Ramos (cell line): ENCODE measurements at regions not wholly inside any gene's neighbourhood (a gene's known extent, or its start where the extent isn't known, plus 50 kb on each side); places are given as distances from the start of the nearest gene placed in this dataset.

Source experiments
- in situ Hi-C: fragments of 300-500 bp; cut with MboI; formaldehyde crosslinking; loops from one replicate; pipeline ENCODE4 v1.14.3; 2022; ENCODE audit warnings: low sequenced_read_pairs; ENCODE audit not compliant: unreplicated experiment

- in situ Hi-C loops = no loop called here
These were observed 137.9 kb upstream of the ITGA4 start for GRCh38 chr2:181319286-181319685.

GRCh38 chr2:181320638-181321037 lies 136.5 kb upstream of the ITGA4 start:
- in situ Hi-C loops = no loop called here

GRCh38 chr2:181324912-181325311 lies 132.3 kb upstream of the ITGA4 start:
- in situ Hi-C loops = no loop called here

DNA sequence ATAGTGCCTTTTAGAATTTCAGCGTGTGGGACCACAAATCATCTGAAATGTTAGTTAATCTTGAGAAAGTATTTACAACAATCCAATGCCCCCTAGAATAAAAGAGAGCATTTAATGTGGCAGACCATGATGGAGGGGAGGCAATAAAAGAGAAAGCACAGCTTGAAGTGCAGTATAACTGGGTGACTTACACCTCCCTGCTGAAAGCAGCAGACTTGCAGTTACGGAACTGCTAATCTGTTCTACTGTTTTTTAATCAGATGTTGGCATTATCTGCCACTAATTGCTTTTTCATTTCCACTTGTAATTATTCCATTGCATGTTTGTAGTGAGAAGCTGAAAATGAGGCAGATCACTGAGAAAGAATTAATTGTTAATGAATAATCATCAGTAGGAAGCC lies 130.5 kb upstream of the ITGA4 start:
- in situ Hi-C loops = no loop called here

- in situ Hi-C loops = no loop called here
These were observed 126.9 kb upstream of the ITGA4 start for GRCh38 chr2:181330286-181330685.

DNA sequence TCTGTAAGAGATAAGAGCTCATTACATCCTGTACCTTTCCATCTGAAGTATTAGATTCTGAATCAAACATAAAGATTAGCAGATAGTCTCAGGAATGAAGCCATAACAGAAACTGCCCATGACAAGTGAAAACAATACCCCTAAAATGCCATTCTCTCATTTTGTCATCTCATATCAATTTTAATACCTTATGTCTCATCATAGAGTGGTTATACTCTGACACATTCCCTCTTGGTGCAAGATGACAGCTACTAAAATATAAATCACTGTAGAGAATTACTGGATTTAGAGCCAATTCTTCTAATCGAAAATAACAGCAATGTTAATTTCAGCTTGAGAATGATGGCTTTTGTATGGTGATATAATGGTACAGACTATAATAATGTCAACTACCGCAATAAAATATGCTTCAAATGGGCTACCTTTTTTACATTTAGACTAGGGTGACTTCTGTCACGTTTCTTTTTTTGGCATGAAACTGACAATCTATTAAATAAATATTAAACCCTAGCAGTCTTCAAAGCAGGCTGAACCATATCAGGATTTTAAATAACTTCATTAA lies 125.1 kb upstream of the ITGA4 start:
- in situ Hi-C loops = no loop called here

DNA sequence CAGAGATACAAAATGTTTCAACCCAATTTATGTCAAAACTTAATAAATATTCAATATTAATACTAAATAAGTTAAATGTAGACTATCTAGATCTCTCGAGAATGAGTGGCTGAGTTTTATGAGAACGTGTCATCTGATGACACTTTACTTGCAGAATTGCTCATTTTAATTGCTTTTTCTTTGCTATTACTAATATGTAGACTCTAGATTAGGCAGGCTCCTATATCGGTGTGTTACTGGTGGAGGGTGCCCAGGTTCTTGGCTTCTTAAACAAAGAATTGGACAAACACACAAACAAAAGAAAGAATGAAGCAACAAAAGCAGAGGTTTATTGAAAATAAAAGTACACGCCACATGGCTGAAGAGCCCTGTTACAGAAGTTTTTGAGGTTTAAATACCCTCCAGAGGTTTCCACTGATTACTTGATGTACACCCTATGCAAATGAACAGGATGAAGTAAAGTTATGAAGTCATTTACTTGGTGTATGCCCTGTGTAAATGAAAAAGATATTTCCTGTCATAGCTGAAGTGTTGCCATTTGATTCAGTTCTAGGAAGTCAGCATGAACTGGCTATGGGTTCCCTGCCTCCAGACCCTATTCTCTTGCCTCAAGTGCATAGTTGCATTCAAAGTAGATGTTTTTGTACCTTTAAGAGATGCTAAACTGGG lies 122.9 kb upstream of the ITGA4 start:
- in situ Hi-C loops = no loop called here

GRCh38 chr2:181340891-181341290 lies 116.3 kb upstream of the ITGA4 start:
- in situ Hi-C loops = no loop called here

DNA sequence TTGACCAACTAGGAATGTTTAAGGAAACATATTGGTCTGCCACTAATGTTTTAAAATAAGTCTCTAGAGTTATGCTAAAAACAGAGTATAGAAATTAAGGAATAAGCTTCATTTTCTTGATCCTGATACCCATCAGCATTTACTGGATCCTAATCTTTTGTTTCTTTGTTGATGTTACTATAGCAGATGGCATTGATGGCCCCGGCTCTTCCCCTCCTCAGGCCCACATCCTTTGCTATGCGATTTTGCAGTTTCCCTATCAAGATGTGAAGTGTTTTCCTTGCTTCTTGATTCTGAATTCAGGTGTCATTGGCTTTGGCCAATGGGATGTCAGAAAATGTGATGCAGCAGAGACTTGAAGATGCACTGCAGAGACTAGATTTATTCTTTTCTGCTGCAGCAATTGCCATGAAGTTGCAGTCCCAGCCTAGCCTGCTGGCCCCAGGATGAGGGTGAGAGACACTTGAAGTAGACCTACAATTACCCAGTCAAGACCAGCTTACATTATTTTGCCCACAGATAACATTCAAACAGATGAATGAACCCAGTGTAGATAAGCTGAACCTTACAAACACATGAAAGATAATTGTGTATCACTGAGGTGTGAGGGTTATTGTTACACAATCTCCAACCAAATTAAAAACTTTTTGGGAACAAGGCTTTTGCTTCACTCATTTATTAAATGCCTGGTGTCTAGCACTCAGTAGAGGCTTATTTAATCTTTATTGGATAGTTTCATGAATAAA lies 115.2 kb upstream of the ITGA4 start:
- in situ Hi-C loops = no loop called here

DNA sequence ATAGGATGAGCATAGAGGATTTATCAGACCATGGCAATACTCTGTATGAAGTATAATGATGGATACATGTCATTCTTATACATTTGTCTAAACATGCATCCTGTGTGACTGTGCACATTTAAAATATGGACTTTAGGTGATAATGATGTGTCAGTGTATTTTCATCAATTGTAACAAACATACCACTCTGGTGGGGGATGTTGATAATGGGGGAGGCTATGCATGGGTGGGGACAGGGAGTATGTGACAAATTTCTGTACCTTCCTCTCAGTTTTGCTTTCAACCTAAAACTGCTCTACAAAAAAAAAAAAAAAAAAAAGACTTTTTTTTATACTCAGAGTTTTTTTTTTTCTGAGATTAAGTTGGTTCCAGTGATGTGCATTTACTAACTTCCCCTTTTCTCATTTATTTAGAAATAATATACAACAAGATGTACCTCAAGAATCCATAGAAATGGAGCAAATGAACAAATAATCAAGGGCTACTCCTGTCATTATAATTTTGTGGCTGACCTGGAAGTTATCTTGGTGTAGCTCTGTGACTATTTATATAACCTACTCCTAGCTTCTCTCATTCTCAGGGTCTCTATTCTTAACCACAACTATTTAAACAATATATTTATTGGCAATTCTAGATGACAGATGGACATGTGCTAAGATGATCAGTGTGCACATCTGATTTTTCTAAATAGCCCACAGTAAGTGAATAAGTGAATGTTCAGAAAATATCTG lies 108.9 kb upstream of the ITGA4 start:
- in situ Hi-C loops = no loop called here

- in situ Hi-C loops = no loop called here
These were observed 105.0 kb upstream of the ITGA4 start for GRCh38 chr2:181352158-181352557.

DNA sequence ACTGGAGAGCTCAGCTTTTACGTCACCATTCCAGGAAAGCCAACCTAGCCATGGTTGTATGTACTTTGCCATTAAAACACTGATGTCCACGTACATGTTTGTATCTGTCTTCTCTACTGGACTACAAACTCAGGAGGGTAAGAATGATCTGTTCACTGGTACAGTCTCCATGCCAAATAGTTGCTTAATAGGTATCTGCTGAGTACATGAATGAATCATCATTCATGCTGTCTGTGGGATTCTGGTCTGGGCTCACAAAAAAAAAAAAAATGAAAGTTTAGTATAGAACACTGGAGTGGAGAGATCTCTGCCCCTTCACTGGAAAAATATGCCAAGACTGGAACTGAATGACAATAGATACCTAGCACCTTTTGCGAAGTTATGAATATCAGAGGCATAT lies 102.6 kb upstream of the ITGA4 start:
- in situ Hi-C loops = no loop called here

- in situ Hi-C loops = no loop called here
These were observed 100.6 kb upstream of the ITGA4 start for GRCh38 chr2:181356526-181357130.

- in situ Hi-C loops = no loop called here
These were observed 99.2 kb upstream of the ITGA4 start for GRCh38 chr2:181357979-181358378.

- in situ Hi-C loops = no loop called here
These were observed 94.6 kb upstream of the ITGA4 start for GRCh38 chr2:181362561-181362960.

GRCh38 chr2:181363164-181363563 lies 94.0 kb upstream of the ITGA4 start:
- in situ Hi-C loops = no loop called here

DNA sequence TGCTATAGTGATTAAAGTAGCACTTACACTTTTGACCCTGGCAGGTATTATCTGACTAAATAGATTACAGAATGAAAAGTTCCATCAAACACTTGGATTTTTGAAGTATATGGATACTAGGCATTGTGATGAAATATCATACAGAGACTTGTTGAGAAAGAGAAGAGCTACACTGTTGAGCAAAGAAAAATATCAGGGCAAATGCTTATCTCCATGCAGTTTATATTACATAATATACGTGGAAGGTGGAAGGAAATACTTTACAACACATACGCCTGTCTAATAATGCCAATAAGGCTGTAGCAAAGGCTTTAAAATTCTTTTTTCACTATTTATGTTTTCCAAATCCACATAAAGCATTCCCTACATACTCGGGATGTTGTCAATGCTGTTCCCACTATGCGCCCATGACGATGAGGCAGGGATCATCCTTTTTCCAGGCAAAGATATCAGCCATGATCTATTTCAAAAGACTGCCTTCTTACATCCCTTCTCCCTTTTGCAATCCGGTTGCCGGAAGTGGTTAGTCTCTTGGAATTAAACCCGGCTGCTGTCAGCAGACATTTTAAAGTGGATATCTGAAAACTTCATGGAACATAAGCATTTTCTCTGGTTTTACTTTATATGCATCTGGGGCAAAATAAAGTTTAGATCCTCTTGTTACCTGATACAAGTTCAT lies 92.6 kb upstream of the ITGA4 start:
- in situ Hi-C loops = no loop called here

- in situ Hi-C loops = no loop called here
These were observed 90.5 kb upstream of the ITGA4 start for GRCh38 chr2:181366675-181367175.

- in situ Hi-C loops = no loop called here
These were observed 89.8 kb upstream of the ITGA4 start for GRCh38 chr2:181367411-181367810.

DNA sequence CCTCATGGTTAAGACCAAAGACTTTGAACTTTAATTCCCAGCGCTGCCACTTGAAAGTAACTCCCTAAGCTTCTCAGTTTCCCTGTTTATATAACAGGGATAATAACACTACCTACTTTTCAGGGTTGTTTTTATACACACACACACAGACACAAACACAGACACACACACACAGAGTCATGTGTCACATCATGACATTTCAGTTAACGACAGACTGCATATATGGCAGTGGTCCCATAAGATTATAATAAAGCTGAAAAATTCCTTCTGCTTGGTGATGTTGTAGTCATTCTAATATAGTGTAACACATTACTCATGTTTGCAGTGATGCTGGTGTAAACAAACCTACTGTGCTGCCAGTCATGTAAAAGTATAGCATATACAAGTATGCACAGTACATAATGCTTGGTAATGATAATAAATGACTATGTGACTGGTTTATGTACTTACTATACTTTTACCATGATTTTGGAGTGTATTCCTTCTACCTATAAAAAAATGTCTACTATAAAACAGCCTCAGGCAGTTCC lies 89.2 kb upstream of the ITGA4 start:
- in situ Hi-C loops = no loop called here
